ENCODE measurements at regions not wholly inside any gene's neighbourhood (a gene's known extent, or its start where the extent isn't known, plus 50 kb on each side); places are given as distances from the start of the nearest gene placed in this dataset.

DNA sequence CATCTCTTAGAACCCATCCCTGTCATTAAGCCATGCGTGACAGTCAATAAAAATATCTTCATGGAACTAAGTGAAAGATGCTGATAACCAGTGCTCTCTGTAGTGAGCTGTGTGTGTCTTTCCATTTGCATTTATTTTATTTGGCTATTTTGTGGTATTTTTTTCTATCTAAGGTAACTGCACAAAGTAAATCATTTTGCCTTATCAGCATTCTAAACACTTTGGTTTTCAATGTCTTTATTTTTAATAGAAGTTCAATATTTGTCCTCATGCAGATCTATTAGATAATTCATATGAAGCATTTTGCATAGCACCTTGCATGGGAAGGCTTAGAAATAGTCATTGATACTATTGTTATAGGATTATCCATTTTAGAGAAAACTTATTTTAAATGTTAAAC is 163.6 kb upstream of the TANK start:
- no peaks in the 10 kb centered on the region for H3F3A ChIP-seq (ENCODE audit: insufficient read depth, low read length)
- no peaks in the 10 kb centered on the region for H3K9me3 ChIP-seq (ENCODE audit: low read length)
- H3K27ac ChIP-seq (ENCODE audit: low read depth, low read length, poor library complexity, severe bottlenecking): no peak overlapping the region
- H3K4me3 ChIP-seq (ENCODE audit: low read depth, low read length, poor library complexity, severe bottlenecking): no peak overlapping the region
- no peaks in the 10 kb centered on the region for H3K36me3 ChIP-seq (ENCODE audit: insufficient read depth, low read length)
- no peaks in the 10 kb centered on the region for H3K27me3 ChIP-seq (ENCODE audit: insufficient read depth, low read length)
- H3K79me2 ChIP-seq (ENCODE audit: insufficient read depth, low read length): no peaks in the 10 kb centered on the region
- no peak overlapping the region for H3K4me2 ChIP-seq (ENCODE audit: low read length)
- H2AFZ ChIP-seq (ENCODE audit: low read length): no peak overlapping the region
- no peaks in the 10 kb centered on the region for H3K4me1 ChIP-seq (ENCODE audit: insufficient read depth, low read length, severe bottlenecking)
- H4K20me1 ChIP-seq (ENCODE audit: insufficient read depth, low read length): no peaks in the 10 kb centered on the region
- H3K9me2 ChIP-seq (ENCODE audit: low read depth, low read length): no peaks in the 10 kb centered on the region
- TF ChIP-seq CTCF (IDR thresholded peaks at IDR 0.05; ENCODE audit: low read length) (no peak), EZH2 (IDR thresholded peaks at IDR 0.05; ENCODE audit: borderline replicate concordance, low read length) (no peak)
- H3K9ac ChIP-seq (ENCODE audit: low read length): no peak overlapping the region

DNA sequence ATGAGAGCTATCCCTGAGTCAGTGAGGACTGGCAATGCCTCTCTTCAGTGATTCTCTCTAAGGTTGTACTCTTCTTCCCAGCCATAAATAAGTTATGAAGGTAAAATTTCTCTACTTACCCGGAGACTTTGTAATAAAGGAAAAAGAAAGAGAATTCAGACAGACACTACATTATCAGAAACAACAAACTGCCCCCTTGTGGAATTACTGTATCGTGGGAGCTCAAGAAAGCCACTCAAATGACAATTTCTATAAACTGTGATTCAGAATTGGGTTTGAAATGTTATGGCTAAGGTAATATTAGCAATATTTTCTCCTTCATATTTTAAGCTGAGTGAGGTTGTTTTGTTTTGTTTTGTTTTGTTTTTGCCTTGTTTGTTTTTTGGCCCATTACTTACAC is 155.8 kb upstream of the TANK start:
- Histone ChIP-seq H3K9me3 (ENCODE audit: low read length) (no peaks in the 10 kb centered on the region), H2AFZ (ENCODE audit: low read length) (no peak overlapping the region), H3K27ac (ENCODE audit: low read depth, low read length, poor library complexity, severe bottlenecking) (no peak overlapping the region), H3K79me2 (ENCODE audit: insufficient read depth, low read length) (no peaks in the 10 kb centered on the region), H3F3A (ENCODE audit: insufficient read depth, low read length) (no peaks in the 10 kb centered on the region), H4K20me1 (ENCODE audit: insufficient read depth, low read length) (no peaks in the 10 kb centered on the region), H3K9me2 (ENCODE audit: low read depth, low read length) (no peaks in the 10 kb centered on the region), H3K4me1 (ENCODE audit: insufficient read depth, low read length, severe bottlenecking) (no peaks in the 10 kb centered on the region), H3K36me3 (ENCODE audit: insufficient read depth, low read length) (no peaks in the 10 kb centered on the region), H3K4me3 (ENCODE audit: low read depth, low read length, poor library complexity, severe bottlenecking) (no peak overlapping the region), H3K27me3 (ENCODE audit: insufficient read depth, low read length) (no peaks in the 10 kb centered on the region), H3K9ac (ENCODE audit: low read length) (no peak overlapping the region), H3K4me2 (ENCODE audit: low read length) (no peak overlapping the region)
- TF ChIP-seq CTCF (IDR thresholded peaks at IDR 0.05; ENCODE audit: low read length) (peak; percentile 35; the same call in 1 of the 2 replicates), EZH2 (IDR thresholded peaks at IDR 0.05; ENCODE audit: borderline replicate concordance, low read length) (no peak)

DNA sequence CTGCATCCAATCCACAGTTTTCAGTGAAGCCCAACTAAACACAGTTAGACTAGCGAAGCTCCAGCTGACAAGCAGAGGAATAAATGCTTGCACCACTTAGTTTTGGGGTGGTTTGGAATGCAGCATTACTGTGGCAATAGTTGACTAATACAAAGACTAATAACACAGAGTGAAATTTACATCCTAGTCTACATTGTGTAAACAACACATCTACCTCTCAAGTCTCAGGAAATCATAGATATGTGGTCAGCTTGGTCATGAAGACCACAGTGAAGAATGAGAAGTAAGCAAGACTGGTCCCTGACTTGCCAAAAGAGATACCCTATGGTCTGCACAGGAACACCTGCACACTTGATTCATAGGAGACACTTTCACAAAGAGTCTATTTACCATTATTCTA is 155.1 kb upstream of the TANK start:
- H2AFZ ChIP-seq (ENCODE audit: low read length): no peak overlapping the region
- H3F3A ChIP-seq (ENCODE audit: insufficient read depth, low read length): no peaks in the 10 kb centered on the region
- TF ChIP-seq CTCF (IDR thresholded peaks at IDR 0.05; ENCODE audit: low read length): no peak
- TF ChIP-seq EZH2 (IDR thresholded peaks at IDR 0.05; ENCODE audit: borderline replicate concordance, low read length): no peak
- H3K9me3 ChIP-seq (ENCODE audit: low read length): no peaks in the 10 kb centered on the region
- H4K20me1 ChIP-seq (ENCODE audit: insufficient read depth, low read length): no peaks in the 10 kb centered on the region
- H3K27ac ChIP-seq (ENCODE audit: low read depth, low read length, poor library complexity, severe bottlenecking): no peak overlapping the region
- H3K36me3 ChIP-seq (ENCODE audit: insufficient read depth, low read length): no peaks in the 10 kb centered on the region
- H3K4me2 ChIP-seq (ENCODE audit: low read length): no peak overlapping the region
- no peak overlapping the region for H3K4me3 ChIP-seq (ENCODE audit: low read depth, low read length, poor library complexity, severe bottlenecking)
- no peaks in the 10 kb centered on the region for H3K27me3 ChIP-seq (ENCODE audit: insufficient read depth, low read length)
- no peaks in the 10 kb centered on the region for H3K9me2 ChIP-seq (ENCODE audit: low read depth, low read length)
- H3K79me2 ChIP-seq (ENCODE audit: insufficient read depth, low read length): no peaks in the 10 kb centered on the region
- no peaks in the 10 kb centered on the region for H3K4me1 ChIP-seq (ENCODE audit: insufficient read depth, low read length, severe bottlenecking)
- H3K9ac ChIP-seq (ENCODE audit: low read length): no peak overlapping the region
